Right lobe of liver (tissue), 6 donors: ENCODE measurements at regions not wholly inside any gene's neighbourhood (a gene's known extent, or its start where the extent isn't known, plus 50 kb on each side); places are given as distances from the start of the nearest gene placed in this dataset.
A peak's percentile ranks its signal among the peaks of the same experiment; 100 is the strongest.
"Not testable (repeated sequence)": the region's sequence is repeated elsewhere in the genome, so short reads cannot be mapped to it uniquely, and the experiment has no call there.

Experiments
- ATAC-seq, 4 donors: fragments of 200-7000 bp; cut with Tn5 transposase; one replicate each; pipeline ENCODE4 v1.9.1; 2020; ENCODE audit warnings: mild to moderate bottlenecking in 4 of 4, moderate library complexity in 4 of 4
- DNase-seq, 3 donors: peaks; one replicate each; pipeline ENCODE4 v3.0.0-alpha.2; 2020
- H3K27ac ChIP-seq, 3 donors: fragments of 200-600 bp; one replicate each; pipeline ENCODE4 v1.8.0; 2022
- H3K27me3 ChIP-seq, 2 donors: fragments of 200-600 bp; one replicate each; pipeline ENCODE4 v1.8.0; 2022
- H3K36me3 ChIP-seq, 4 donors: fragments of 200-600 bp; sonication (generic) in 1 of 4; one replicate each; pipeline versions ENCODE4 v1.5.1 to v1.8.0; 2017 to 2022; ENCODE audit warnings: control low read depth in 1 of 4
- H3K4me1 ChIP-seq, 4 donors: fragments of 200-600 bp; sonication (generic) in 1 of 4; one replicate each; pipeline versions ENCODE4 v1.5.1 to v1.8.0; 2017 to 2022; ENCODE audit warnings: control low read depth in 1 of 4
- H3K4me3 ChIP-seq, 3 donors: fragments of 200-600 bp; one replicate each; pipeline ENCODE4 v1.8.0; 2022
- H3K9me3 ChIP-seq, 4 donors: fragments of 200-600 bp; sonication (generic) in 1 of 4; one replicate each; pipeline versions ENCODE4 v1.5.1 to v1.8.0; 2017 to 2022; ENCODE audit warnings: control low read depth in 1 of 4
- CTCF ChIP-seq, 4 donors: fragments of 200-600 bp in 3 of 4; fragments of 450-650 bp in 1 of 4; IDR thresholded peaks; one replicate each; pipeline versions ENCODE4 v1.5.1 to v1.8.0; 2016 to 2022; ENCODE audit warnings: antibody characterized with exemption in 4 of 4, mild to moderate bottlenecking in 2 of 4
- POLR2A ChIP-seq: fragments of 450-650 bp; IDR thresholded peaks from one replicate; pipeline ENCODE4 v1.6.1; 2017; ENCODE audit warnings: antibody characterized with exemption, mild to moderate bottlenecking
- WGBS: methylation state at CpG from one replicate; pipeline ENCODE4 v1.1.6; 2018; ENCODE audit warnings: low coverage, low lambda C conversion rate; ENCODE audit not compliant: insufficient coverage; ENCODE audit errors: missing lambda C conversion rate; 5-methylcytosine and 5-hydroxymethylcytosine counted together
- intact Hi-C, 2 donors: fragments of 100-400 bp; cut with DNase I; formaldehyde crosslinking; loops; one replicate each; pipeline versions ENCODE4 v1.11.2 to v1.14.1; 2022
- donor health status: DM: no; HTN: yes; CAD: no.
- donor health status: DM: no; HTN: no; CAD: no.
- donor health status: DM: no; HTN: no; CAD: no.
- donor health status: DM: no; HTN: yes; CAD: no.
- donor health status: DM: no; HTN: yes; CAD: no.

- intact Hi-C loops = no loop called here
- 15% methylated on average over 2 of the region's 2 CpGs for WGBS
- Histone ChIP-seq H3K27ac (no peak overlapping the region), H3K9me3 (no peaks in the 10 kb centered on the region), H3K4me1 (no peaks in the 10 kb centered on the region), H3K4me3 (no peak overlapping the region), H3K27me3 (no peaks in the 10 kb centered on the region), H3K36me3 (no peaks in the 10 kb centered on the region)
- TF ChIP-seq POLR2A = no peak
- no peak for TF ChIP-seq CTCF (IDR thresholded peaks at IDR 0.05)
- ATAC-seq (no peak), DNase-seq (no peak)
Measured at GRCh38 chr10:46218921-46219320, 67.9 kb upstream of the ANTXRL start.

DNA sequence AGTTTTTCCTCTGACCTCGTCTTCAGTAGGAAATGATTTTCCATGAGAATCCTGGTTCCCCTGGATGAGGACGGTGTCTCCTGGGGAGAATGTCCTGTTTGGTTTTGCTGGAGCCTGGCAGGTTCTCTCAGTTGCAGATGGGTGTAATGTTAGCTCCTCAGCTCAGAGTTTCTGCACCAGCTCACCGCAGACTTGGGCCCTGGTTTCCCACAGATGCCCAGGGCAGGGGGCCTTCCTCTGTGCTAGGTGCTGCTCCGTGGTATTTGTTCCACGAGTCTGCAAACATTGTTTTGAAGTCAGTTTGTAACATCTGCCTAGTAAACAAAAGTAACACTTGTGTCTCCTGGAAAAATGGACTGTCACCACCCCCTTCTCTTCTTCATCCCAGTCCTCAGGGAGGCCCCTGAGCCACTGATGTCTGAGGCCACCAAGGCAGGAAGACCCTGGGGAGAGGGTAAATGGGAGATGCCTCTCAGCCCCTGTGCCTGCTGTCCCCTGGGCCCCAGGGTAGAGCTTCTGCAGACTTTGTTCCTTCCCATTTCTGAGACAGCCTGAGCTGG lies 67.3 kb upstream of the ANTXRL start:
- H3K36me3 ChIP-seq, H3K27me3 ChIP-seq, H3K4me3 ChIP-seq, DNase-seq, ATAC-seq, H3K9me3 ChIP-seq, intact Hi-C loops, H3K4me1 ChIP-seq, H3K27ac ChIP-seq: not testable (repeated sequence)
- WGBS = 35% methylated on average over 5 of the region's 5 CpGs

DNA sequence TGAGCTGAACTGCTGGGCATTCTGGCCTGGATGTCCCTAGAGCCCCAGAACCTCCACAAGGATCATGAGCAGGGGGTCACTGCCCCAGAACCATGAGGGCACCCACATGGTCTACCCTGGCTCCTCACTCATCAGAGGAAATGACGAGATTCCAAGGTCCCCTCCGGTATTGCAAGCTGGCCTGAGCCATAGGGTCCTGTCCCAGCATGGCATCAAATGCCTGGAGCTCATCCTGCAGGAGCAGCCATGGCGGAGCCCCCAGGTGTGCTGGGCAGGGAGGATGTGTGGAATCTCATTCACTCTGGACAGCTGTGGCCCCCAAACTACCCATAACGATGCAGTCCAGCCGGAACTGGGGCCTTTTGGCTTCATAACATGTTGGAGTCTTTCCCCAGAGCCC lies 66.6 kb upstream of the ANTXRL start:
- Histone ChIP-seq H3K4me3 (no peak overlapping the region), H3K36me3 (no peaks in the 10 kb centered on the region), H3K27me3 (no peaks in the 10 kb centered on the region), H3K4me1 (no peaks in the 10 kb centered on the region), H3K27ac (no peak overlapping the region), H3K9me3 (no peaks in the 10 kb centered on the region)
- ATAC-seq (no peak), DNase-seq (peak in 1 of 3 donors; percentile 42)
- TF ChIP-seq POLR2A (no peak), CTCF (IDR thresholded peaks at IDR 0.05) (no peak)
- no CpG with 5 or more reads among the region's 5 CpGs for WGBS
- intact Hi-C loops = no loop called here

DNA sequence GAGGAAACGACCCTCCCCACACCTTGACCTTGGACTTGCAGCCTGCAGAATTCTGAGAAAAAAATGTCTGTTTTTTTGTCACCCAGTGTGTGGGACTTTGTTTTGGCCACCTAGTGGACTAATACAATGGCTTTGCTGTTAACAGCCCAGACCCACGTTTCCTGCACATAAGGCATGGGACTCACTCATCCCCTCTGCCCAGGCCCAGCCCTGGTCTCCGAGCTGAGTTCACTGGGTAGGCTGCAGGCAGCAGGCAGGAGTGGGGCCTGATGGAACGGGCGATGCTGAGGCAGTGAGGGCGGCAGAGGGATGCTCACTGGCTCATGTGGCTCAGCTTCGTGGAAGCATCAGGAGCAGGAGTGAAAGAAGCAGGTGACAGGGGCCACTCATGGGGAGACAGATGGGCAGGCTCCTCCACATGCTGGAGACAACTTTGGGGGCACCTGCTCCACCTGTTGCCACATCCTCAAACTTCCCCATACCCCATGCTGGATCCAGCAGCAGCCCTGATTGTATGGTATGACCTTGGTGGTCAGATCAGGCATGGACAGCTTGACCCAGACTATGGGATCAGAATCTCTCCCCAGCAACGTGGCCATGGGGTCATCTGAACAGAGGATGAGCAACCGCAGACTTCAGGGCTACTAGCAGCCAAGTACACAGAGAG lies 65.8 kb upstream of the ANTXRL start:
- DNase-seq (peak in 1 of 3 donors; percentile 37), ATAC-seq (peak in 1 of 4 donors; percentile 17)
- H3K27ac ChIP-seq = no peak overlapping the region
- H3K36me3 ChIP-seq = no peaks in the 10 kb centered on the region
- TF ChIP-seq POLR2A = no peak
- peak in 1 of 4 donors; percentile 7 for TF ChIP-seq CTCF (IDR thresholded peaks at IDR 0.05)
- WGBS = 77% methylated on average over 9 of the region's 9 CpGs
- H3K4me3 ChIP-seq = no peak overlapping the region
- no peaks in the 10 kb centered on the region for H3K4me1 ChIP-seq
- no peaks in the 10 kb centered on the region for H3K9me3 ChIP-seq
- intact Hi-C loops = no loop called here
- no peaks in the 10 kb centered on the region for H3K27me3 ChIP-seq

DNA sequence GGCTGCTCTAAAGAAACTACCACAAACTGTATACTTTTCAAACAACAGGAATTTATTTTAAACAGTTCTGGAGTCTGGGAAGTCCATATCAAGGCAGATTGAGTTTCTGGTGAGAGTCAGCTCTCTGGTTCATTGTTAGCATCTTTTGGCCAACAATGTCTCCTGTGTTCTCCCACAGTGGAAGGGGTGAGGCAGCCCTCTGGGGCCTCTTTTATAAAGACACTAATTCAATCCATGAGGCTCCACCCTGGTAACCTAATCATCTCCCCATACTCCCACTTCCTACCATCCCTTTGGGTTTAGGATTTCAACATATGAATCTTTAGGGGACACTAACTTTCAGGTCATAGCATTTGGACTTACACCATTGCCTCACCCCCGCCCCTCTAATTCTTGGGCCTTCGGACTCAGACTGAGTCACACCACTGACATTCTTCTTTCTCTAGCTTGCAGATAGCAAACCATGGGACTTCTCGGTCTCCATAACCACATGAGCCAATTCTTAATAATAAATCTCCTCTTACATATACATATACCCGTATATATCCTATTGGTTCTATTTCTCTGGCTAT lies 64.3 kb upstream of the ANTXRL start:
- TF ChIP-seq POLR2A = no peak
- no peak for TF ChIP-seq CTCF (IDR thresholded peaks at IDR 0.05)
- intact Hi-C loops = no loop called here
- DNase-seq = no peak
- 88% methylated on average over 4 of the region's 4 CpGs for WGBS
- Histone ChIP-seq H3K27ac (no peak overlapping the region), H3K9me3 (no peaks in the 10 kb centered on the region), H3K27me3 (no peaks in the 10 kb centered on the region), H3K4me3 (no peak overlapping the region), H3K36me3 (no peaks in the 10 kb centered on the region), H3K4me1 (no peaks in the 10 kb centered on the region)
- ATAC-seq = no peak
